DND-41 (cell line): ENCODE measurements at regions not wholly inside any gene's neighbourhood (a gene's known extent, or its start where the extent isn't known, plus 50 kb on each side); places are given as distances from the start of the nearest gene placed in this dataset.

Experiments used
- ATAC-seq: fragments of 200-7000 bp; cut with Tn5 transposase; 3 replicates; pipeline ENCODE4 v1.9.1; 2021; ENCODE audit warnings: low read depth; ENCODE audit not compliant: insufficient read depth
- DNase-seq: peaks from one replicate; pipeline ENCODE4 v3.0.0-alpha.2; 2020
- H2AFZ ChIP-seq: 2 replicates; pipeline ENCODE4 v1.6.0; 2012; ENCODE audit warnings: low read depth, low read length
- H3K27ac ChIP-seq: 2 replicates; pipeline ENCODE4 v1.5.1; 2012; ENCODE audit warnings: low read length, inconsistent platforms
- H3K27me3 ChIP-seq: fragments of 200-600 bp; sonication (generic); 2 replicates; pipeline ENCODE4 v1.6.0; 2012; ENCODE audit warnings: low read length, mild to moderate bottlenecking, inconsistent platforms; ENCODE audit not compliant: insufficient read depth, poor library complexity
- H3K36me3 ChIP-seq: 2 replicates; pipeline ENCODE4 v1.5.1; 2012; ENCODE audit warnings: low read length, inconsistent platforms; ENCODE audit not compliant: insufficient read depth
- H3K4me1 ChIP-seq: 2 replicates; pipeline ENCODE4 v1.5.1; 2012; ENCODE audit warnings: mild to moderate bottlenecking, low read length; ENCODE audit not compliant: insufficient read depth
- H3K4me2 ChIP-seq: 2 replicates; pipeline ENCODE4 v1.6.0; 2012; ENCODE audit warnings: mild to moderate bottlenecking, moderate library complexity, low read length, inconsistent platforms; ENCODE audit not compliant: insufficient read depth
- H3K4me3 ChIP-seq, 2 experiments: fragments of 200-600 bp in 1 of 2; shearing (Covaris generic) in 1 of 2; 2 replicates each; pipeline ENCODE4 v1.5.1; 2012 to 2016; ENCODE audit warnings: inconsistent platforms in 2 of 2, low read length in 2 of 2, mild to moderate bottlenecking in 2 of 2, low read depth in 1 of 2, moderate library complexity in 1 of 2
- H3K79me2 ChIP-seq: 2 replicates; pipeline ENCODE4 v1.6.0; 2012; ENCODE audit warnings: low read length, inconsistent platforms; ENCODE audit not compliant: insufficient read depth
- H3K9ac ChIP-seq: 2 replicates; pipeline ENCODE4 v1.6.0; 2012; ENCODE audit warnings: low read depth, mild to moderate bottlenecking, inconsistent platforms, low read length, moderate library complexity
- H3K9me3 ChIP-seq: 2 replicates; pipeline ENCODE4 v1.5.1; 2012; ENCODE audit warnings: low read length, moderate library complexity, mild to moderate bottlenecking, inconsistent platforms; ENCODE audit not compliant: insufficient read depth, severe bottlenecking
- H4K20me1 ChIP-seq: 2 replicates; pipeline ENCODE4 v1.6.0; 2012; ENCODE audit warnings: low read length; ENCODE audit not compliant: insufficient read depth
- EZH2 ChIP-seq: IDR thresholded peaks from 3 replicates; pipeline ENCODE4 v1.6.1; 2012; ENCODE audit warnings: borderline replicate concordance, low read depth, mild to moderate bottlenecking, moderate library complexity, low read length, inconsistent platforms; ENCODE audit not compliant: severe bottlenecking
- TF ChIP-seq, protein P1 (sequence below): IDR thresholded peaks from 2 replicates; pipeline ENCODE4 v1.5.1; 2012; ENCODE audit warnings: borderline replicate concordance, low read length, moderate library complexity, mild to moderate bottlenecking; ENCODE audit not compliant: poor library complexity, severe bottlenecking; ENCODE audit errors: extremely low read depth

DNA sequence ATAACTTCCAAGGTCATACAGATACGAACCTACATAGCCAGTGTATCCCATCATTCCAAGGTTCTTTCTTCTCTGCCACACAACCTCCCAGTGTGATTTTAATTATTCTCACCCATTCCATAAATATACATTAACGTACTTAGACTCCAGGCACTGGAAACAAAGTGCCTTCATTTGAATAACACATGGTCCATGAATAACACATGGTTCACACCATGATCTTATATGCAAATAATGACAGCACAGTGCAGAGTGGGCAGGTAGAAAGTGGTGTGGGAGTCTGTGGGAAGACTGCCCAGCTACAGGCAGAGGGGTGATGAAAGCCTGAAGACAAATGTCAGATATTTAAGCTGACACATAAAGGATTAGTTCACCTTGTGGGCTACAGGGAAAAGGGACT lies 425.2 kb downstream of the HACE1 start:
- no peaks in the 10 kb centered on the region for H4K20me1 ChIP-seq
- DNase-seq = no peak
- no peaks in the 10 kb centered on the region for H3K4me1 ChIP-seq
- H3K27me3 ChIP-seq = no peaks in the 10 kb centered on the region
- no peak for ATAC-seq
- no peak overlapping the region for H3K9ac ChIP-seq
- no peak overlapping the region for H3K4me3 ChIP-seq
- no peak for TF ChIP-seq EZH2
- TF ChIP-seq, protein P1, sequence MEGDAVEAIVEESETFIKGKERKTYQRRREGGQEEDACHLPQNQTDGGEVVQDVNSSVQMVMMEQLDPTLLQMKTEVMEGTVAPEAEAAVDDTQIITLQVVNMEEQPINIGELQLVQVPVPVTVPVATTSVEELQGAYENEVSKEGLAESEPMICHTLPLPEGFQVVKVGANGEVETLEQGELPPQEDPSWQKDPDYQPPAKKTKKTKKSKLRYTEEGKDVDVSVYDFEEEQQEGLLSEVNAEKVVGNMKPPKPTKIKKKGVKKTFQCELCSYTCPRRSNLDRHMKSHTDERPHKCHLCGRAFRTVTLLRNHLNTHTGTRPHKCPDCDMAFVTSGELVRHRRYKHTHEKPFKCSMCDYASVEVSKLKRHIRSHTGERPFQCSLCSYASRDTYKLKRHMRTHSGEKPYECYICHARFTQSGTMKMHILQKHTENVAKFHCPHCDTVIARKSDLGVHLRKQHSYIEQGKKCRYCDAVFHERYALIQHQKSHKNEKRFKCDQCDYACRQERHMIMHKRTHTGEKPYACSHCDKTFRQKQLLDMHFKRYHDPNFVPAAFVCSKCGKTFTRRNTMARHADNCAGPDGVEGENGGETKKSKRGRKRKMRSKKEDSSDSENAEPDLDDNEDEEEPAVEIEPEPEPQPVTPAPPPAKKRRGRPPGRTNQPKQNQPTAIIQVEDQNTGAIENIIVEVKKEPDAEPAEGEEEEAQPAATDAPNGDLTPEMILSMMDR = no peak
- H3K9me3 ChIP-seq = no peaks in the 10 kb centered on the region
- H2AFZ ChIP-seq = no peak overlapping the region
- H3K27ac ChIP-seq = no peak overlapping the region
- no peaks in the 10 kb centered on the region for H3K36me3 ChIP-seq
- H3K4me2 ChIP-seq = no peak overlapping the region
- no peaks in the 10 kb centered on the region for H3K79me2 ChIP-seq

- Histone ChIP-seq H3K4me3 (no peak overlapping the region), H2AFZ (no peak overlapping the region), H3K79me2 (no peaks in the 10 kb centered on the region), H3K9me3 (no peaks in the 10 kb centered on the region), H3K27me3 (no peaks in the 10 kb centered on the region), H3K9ac (no peak overlapping the region), H3K36me3 (no peaks in the 10 kb centered on the region), H3K27ac (no peak overlapping the region), H3K4me1 (no peaks in the 10 kb centered on the region), H4K20me1 (no peaks in the 10 kb centered on the region), H3K4me2 (no peak overlapping the region)
- ATAC-seq = no peak
- DNase-seq = no peak
- TF ChIP-seq, protein P1 = no peak
- no peak for TF ChIP-seq EZH2
Measured at GRCh38 chr6:104431096-104431495, 428.6 kb downstream of the HACE1 start.

GRCh38 chr6:104428184-104428583 lies 431.5 kb downstream of the HACE1 start:
- Histone ChIP-seq H3K4me1 (no peaks in the 10 kb centered on the region), H3K79me2 (no peaks in the 10 kb centered on the region), H3K27me3 (no peaks in the 10 kb centered on the region), H2AFZ (no peak overlapping the region), H3K36me3 (no peaks in the 10 kb centered on the region), H3K4me2 (no peak overlapping the region), H3K27ac (no peak overlapping the region), H4K20me1 (no peaks in the 10 kb centered on the region), H3K4me3 (no peak overlapping the region), H3K9ac (no peak overlapping the region), H3K9me3 (no peaks in the 10 kb centered on the region)
- DNase-seq (no peak), ATAC-seq (no peak)
- no peak for TF ChIP-seq EZH2
- TF ChIP-seq, protein P1 = no peak

DNA sequence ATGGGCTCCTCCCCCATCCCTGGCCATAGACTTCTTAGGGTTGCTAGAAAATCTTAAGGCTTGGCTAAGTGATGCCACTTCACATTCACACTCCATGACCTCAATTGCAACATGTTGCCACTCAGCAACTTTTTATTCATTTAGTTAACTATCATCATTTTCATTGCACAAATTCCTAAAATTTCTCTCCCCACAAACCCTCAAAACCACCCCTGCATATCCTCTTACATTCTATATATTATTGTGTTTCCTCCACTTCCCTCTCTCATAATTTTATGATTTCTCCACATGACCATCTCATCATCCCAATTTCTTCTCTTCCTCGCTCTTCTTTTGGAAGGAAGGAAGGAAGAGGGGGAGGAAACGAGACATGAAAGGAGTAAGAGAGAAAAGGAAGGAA lies 436.0 kb downstream of the HACE1 start:
- Histone ChIP-seq H4K20me1 (no peaks in the 10 kb centered on the region), H3K4me3 (no peak overlapping the region), H3K36me3 (no peaks in the 10 kb centered on the region), H3K4me2 (no peak overlapping the region), H3K27ac (no peak overlapping the region), H3K9ac (no peak overlapping the region), H3K4me1 (no peaks in the 10 kb centered on the region), H3K9me3 (no peaks in the 10 kb centered on the region), H2AFZ (no peak overlapping the region), H3K27me3 (no peaks in the 10 kb centered on the region), H3K79me2 (no peaks in the 10 kb centered on the region)
- ATAC-seq (no peak), DNase-seq (no peak)
- TF ChIP-seq, protein P1 = no peak
- TF ChIP-seq EZH2 = no peak
